Psoas muscle (tissue), 7 donors: ENCODE measurements at regions not wholly inside any gene's neighbourhood (a gene's known extent, or its start where the extent isn't known, plus 50 kb on each side); places are given as distances from the start of the nearest gene placed in this dataset.

Experiments
- ATAC-seq, 4 donors: fragments of 200-7000 bp; cut with Tn5 transposase; one replicate each; pipeline ENCODE4 v1.9.1; 2020; ENCODE audit warnings: moderate library complexity in 3 of 4, mild to moderate bottlenecking in 2 of 4
- DNase-seq, 2 donors: peaks; one replicate each; pipeline ENCODE4 v3.0.0-alpha.2; 2020
- H3K27ac ChIP-seq: fragments of 200-600 bp; one replicate; pipeline ENCODE4 v1.8.0; 2022
- H3K27me3 ChIP-seq, 3 donors: fragments of 200-600 bp in 1 of 3; one replicate each; pipeline versions ENCODE4 v1.6.1 to v1.8.0; 2013 to 2022; ENCODE audit warnings: low read length in 2 of 3, mild to moderate bottlenecking in 2 of 3, moderate library complexity in 1 of 3; ENCODE audit not compliant: insufficient read depth in 3 of 3
- H3K36me3 ChIP-seq, 2 donors: fragments of 200-600 bp in 1 of 2; one replicate each; pipeline versions ENCODE4 v1.6.1 to v1.8.0; 2013 to 2022; ENCODE audit warnings: low read depth in 1 of 2, mild to moderate bottlenecking in 1 of 2, moderate library complexity in 1 of 2; ENCODE audit not compliant: insufficient read depth in 1 of 2
- H3K4me1 ChIP-seq: fragments of 200-600 bp; one replicate; pipeline ENCODE4 v1.8.0; 2022
- H3K4me3 ChIP-seq: fragments of 200-600 bp; one replicate; pipeline ENCODE4 v1.8.0; 2022; ENCODE audit warnings: mild to moderate bottlenecking
- H3K9me3 ChIP-seq: fragments of 200-600 bp; one replicate; pipeline ENCODE4 v1.8.0; 2022
- WGBS, 3 donors: extraction: QIAGEN DNeasy Blood & Tissue Kit; methylation state at CpG; one replicate each; pipeline versions ENCODE4 v1.1.6 to v1.1.7; 2013; 5-methylcytosine and 5-hydroxymethylcytosine counted together
- intact Hi-C, 2 donors: fragments of 100-400 bp; cut with DNase I; formaldehyde crosslinking; loops; one replicate each; pipeline versions ENCODE4 v1.11.0 to v1.14.2; 2022
- TF ChIP-seq, protein P1 (sequence below): fragments of 200-600 bp; IDR thresholded peaks from one replicate; pipeline ENCODE4 v1.8.0; 2022; ENCODE audit warnings: antibody characterized with exemption
- donor health status: healthy with polysubstance abuse.
- donor health status: DM: no; HTN: no; CAD: no; lungs with moderate emphysema.
- donor health status: Bipolar disorder and iron deficiency.
- donor health status: healthy.
- donor health status: DM: yes; HTN: yes; CAD: no.
- donor health status: DM: no; HTN: no; CAD: no.
- donor health status: DM: yes; HTN: yes; CAD: no.

DNA sequence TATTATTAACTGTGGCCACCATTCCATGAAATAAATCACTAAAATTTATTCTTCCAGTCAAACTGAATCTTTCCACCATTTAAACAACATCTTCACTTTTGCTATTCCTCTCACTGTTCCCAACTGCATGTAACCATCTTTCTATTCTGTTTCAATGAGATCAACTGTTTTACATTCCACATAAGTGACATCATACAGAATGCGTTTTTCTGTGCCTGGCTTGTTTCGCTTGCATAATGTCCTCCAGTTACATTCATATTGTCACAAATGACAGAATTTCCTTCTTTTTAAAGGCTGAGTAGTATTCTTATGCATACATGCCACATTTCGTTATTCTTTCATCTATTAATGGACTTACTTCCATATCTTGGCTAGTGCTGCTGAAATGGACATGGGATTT is 738.2 kb downstream of the SEMA5A start:
- 32 to 37% (median 33%) methylated on average over 3 of the region's 3 CpGs for WGBS, 3 donors
- no peaks in the 10 kb centered on the region for H3K4me1 ChIP-seq
- H3K36me3 ChIP-seq = no peaks in the 10 kb centered on the region
- no peaks in the 10 kb centered on the region for H3K27me3 ChIP-seq
- no peak for ATAC-seq
- TF ChIP-seq, protein P1, sequence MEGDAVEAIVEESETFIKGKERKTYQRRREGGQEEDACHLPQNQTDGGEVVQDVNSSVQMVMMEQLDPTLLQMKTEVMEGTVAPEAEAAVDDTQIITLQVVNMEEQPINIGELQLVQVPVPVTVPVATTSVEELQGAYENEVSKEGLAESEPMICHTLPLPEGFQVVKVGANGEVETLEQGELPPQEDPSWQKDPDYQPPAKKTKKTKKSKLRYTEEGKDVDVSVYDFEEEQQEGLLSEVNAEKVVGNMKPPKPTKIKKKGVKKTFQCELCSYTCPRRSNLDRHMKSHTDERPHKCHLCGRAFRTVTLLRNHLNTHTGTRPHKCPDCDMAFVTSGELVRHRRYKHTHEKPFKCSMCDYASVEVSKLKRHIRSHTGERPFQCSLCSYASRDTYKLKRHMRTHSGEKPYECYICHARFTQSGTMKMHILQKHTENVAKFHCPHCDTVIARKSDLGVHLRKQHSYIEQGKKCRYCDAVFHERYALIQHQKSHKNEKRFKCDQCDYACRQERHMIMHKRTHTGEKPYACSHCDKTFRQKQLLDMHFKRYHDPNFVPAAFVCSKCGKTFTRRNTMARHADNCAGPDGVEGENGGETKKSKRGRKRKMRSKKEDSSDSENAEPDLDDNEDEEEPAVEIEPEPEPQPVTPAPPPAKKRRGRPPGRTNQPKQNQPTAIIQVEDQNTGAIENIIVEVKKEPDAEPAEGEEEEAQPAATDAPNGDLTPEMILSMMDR = no peak
- H3K4me3 ChIP-seq = no peak overlapping the region
- intact Hi-C loops = no loop called here
- DNase-seq = no peak
- no peak overlapping the region for H3K27ac ChIP-seq
- peaks cover 12% of the 10 kb centered on the region for H3K9me3 ChIP-seq

DNA sequence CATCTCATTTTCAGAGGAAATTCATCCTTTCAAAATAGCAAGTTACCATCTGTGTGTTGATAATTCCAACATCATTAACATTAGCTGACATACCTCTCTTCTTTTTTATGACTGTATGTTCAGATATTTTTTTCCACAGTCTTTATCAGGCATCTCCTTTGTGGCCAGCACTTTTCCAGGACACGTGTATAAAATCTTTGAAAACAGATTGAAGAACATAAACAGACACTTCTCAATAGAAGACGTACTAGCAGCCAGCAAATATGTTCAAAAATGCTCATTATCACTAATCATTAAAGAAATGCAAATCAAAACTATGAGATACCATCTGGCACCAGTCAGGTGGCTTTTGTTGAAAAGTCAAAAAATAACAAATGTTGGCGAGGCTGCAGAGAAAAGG is 734.3 kb downstream of the SEMA5A start:
- Histone ChIP-seq H3K27ac (no peak overlapping the region), H3K4me1 (no peaks in the 10 kb centered on the region), H3K27me3 (no peaks in the 10 kb centered on the region), H3K36me3 (no peaks in the 10 kb centered on the region), H3K4me3 (no peak overlapping the region), H3K9me3 (no peaks in the 10 kb centered on the region)
- 68 to 75% (median 70%) methylated on average over 3 of the region's 3 CpGs for WGBS, 3 donors
- no peak for ATAC-seq
- intact Hi-C loops = no loop called here
- TF ChIP-seq, protein P1 = no peak
- no peak for DNase-seq

DNA sequence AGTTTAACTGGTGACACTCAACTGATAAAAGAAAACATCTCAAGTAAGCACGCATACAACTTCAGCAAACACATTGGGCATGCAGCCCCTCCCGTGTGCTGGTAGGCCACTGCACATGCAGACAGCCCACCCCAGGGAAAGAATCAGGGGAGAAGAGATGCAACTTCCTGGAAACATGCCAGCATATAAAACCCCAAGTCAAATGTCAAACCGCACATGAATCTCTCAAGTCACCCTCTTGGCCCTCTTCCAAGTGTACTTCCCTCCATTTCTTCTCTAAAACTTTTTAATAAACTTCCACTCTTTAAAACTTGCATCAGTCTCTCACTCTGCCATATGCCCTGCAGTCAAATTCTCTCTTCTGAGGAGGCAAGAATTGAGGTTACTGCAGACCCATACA is 732.7 kb downstream of the SEMA5A start:
- ATAC-seq = no peak
- Histone ChIP-seq H3K36me3 (no peaks in the 10 kb centered on the region), H3K27ac (no peak overlapping the region), H3K4me3 (no peak overlapping the region), H3K9me3 (no peaks in the 10 kb centered on the region), H3K4me1 (no peaks in the 10 kb centered on the region), H3K27me3 (no peaks in the 10 kb centered on the region)
- intact Hi-C loops = no loop called here
- 77 to 84% (median 80%) methylated on average over 3 of the region's 3 CpGs for WGBS, 3 donors
- TF ChIP-seq, protein P1 = no peak
- DNase-seq = no peak

DNA sequence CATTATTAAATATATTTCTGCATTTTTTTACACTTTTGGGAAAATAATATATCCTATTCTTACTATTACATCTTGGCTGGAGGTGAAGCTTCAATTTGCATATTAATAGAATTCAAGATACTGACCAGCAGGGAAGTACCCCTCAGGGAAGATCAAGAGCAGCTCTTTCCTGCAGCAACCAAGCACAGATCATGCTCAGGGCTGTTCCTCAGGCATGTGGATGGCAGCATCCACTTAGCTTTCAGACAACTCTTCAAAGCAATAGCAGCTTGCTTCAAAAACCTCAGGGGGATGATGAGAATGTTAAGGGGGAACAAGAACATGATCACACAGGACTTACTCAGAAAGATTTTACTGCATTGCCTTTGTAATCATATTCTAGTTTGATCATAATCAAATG is 731.8 kb downstream of the SEMA5A start:
- Histone ChIP-seq H3K27ac (no peak overlapping the region), H3K4me3 (no peak overlapping the region), H3K36me3 (no peaks in the 10 kb centered on the region), H3K4me1 (no peaks in the 10 kb centered on the region), H3K27me3 (no peaks in the 10 kb centered on the region), H3K9me3 (no peaks in the 10 kb centered on the region)
- intact Hi-C loops = no loop called here
- DNase-seq (no peak), ATAC-seq (no peak)
- TF ChIP-seq, protein P1 = no peak

DNA sequence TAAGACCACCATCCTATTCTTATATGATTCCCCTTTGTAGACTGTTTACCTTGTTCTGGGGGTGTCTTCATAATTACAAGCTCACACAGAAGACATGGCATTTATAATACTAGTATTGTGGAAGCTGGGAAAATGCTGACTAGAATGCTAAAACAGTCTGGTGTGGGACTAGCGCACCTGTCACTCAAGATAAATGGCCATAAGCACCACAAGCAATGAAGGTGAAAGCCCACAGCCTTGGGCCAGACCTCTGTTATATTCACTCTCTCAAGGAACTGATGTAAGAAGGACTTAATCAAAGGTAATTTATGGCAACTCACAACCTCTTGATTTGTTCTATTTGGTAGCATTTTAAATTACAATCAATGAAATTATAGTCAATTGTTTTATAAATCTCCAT is 721.5 kb downstream of the SEMA5A start:
- DNase-seq (no peak), ATAC-seq (no peak)
- 82 to 95% (median 94%) methylated on average over 1 of the region's 1 CpG for WGBS, 3 donors
- intact Hi-C loops = no loop called here
- Histone ChIP-seq H3K4me3 (no peak overlapping the region), H3K9me3 (no peaks in the 10 kb centered on the region), H3K4me1 (no peaks in the 10 kb centered on the region), H3K36me3 (no peaks in the 10 kb centered on the region), H3K27ac (no peak overlapping the region), H3K27me3 (no peaks in the 10 kb centered on the region)
- TF ChIP-seq, protein P1 = no peak
